Renal cortical epithelial cell (primary cell): ENCODE measurements at regions not wholly inside any gene's neighbourhood (a gene's known extent, or its start where the extent isn't known, plus 50 kb on each side); places are given as distances from the start of the nearest gene placed in this dataset.

Experiments
- DNase-seq: peaks from one replicate; pipeline ENCODE4 v3.0.0-alpha.2; 2011; ENCODE audit warnings: low read depth

DNA sequence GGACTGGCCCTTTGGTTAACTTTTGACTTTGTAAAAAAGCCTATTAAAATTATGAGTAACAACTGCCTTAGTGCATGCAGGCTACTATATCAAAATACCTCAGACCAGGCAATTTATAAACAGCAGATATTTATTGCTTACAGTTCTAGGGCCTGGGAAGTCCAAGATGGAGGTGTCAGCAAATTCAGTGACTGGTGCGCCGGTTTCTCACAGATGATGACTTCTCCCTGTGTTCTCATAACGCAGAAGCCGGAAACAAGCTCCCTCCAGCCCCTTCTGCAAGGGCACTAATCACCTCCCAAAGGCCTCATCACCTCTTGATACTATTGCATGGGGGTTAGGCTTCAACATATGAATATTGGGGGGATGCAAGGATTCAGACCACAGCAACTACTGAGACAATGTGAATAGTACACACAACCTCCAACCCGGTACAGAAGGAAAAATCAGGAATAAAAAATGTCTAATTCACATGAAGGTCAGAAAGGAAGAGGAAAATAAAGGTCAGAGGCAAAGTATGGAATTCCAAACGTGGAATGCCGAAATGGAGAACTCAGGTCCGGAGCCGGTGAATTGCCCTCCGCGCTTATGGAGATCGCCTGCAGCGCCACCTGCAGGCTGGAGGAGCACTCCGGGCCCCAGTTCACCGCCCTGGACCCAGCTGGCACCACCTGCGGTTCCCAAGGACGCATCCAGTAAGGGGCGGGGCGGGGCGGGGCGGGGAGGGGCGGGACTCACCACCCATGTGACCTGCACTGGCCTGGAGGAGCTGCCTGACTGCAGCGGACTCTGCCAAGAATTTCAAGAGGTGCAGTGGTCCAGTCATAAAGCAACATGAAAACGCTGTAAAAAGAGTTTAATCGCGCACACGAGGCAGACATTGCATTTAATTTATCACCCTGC is 203.4 kb downstream of the KIF26A start:
- DNase-seq = no peak

DNA sequence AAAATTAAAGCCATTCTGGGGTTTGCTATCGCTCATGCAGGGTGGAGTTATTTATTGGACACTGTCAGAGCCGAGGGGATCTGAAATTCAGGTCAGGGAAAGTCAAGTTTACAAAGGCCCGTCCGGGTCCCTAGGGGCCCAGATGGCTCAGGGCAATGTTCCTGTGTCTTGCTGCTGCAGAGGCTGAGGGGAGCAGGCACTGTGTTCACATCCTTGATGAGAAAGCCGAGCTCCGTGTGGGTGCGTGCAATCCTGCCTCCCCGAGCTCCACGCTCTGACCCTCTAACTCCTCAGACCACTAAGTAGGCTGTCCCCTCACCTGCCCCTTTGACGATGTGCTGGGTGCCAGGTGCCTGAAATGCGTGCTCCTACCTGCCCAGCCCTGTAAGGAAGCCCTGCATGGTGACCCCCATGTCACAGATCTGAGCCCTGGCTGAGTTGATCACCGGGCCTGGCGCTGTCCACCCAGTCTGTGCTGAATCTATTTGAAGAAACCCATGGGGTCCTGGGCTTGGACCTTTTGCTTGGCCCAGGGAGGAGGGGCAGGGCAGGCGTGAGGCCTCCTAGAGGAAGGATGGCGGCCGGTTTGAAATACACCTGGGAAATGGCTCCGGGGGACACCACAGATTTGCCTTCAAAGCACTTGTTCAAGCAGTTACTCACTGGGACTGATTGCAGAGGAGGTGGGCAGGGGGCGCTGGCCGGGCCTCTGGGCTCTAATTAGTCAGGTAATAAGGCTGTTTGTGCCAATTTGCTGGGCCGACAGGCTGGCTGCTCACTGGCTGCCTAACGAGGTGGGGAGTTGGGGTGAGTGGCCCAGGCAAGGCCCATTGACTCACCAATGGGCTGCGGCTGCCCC is 204.3 kb downstream of the KIF26A start:
- DNase-seq = no peak

DNA sequence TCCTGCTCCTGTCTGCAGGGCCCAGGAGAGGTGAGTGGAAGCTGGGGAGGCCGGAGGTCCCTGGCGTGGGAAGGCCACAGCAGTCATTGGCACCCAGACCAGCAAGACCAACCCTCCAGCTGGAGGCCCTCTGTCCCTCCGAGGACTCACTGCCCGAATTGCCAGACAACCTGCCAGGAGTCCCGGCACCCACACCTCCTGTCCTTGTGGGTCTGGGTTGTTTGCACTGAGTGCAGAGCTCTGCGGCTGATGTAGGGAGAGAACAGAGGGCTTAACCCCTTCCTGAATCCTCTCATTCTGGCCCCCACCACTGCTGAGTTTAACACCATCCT is 204.9 kb downstream of the KIF26A start:
- DNase-seq = no peak

DNA sequence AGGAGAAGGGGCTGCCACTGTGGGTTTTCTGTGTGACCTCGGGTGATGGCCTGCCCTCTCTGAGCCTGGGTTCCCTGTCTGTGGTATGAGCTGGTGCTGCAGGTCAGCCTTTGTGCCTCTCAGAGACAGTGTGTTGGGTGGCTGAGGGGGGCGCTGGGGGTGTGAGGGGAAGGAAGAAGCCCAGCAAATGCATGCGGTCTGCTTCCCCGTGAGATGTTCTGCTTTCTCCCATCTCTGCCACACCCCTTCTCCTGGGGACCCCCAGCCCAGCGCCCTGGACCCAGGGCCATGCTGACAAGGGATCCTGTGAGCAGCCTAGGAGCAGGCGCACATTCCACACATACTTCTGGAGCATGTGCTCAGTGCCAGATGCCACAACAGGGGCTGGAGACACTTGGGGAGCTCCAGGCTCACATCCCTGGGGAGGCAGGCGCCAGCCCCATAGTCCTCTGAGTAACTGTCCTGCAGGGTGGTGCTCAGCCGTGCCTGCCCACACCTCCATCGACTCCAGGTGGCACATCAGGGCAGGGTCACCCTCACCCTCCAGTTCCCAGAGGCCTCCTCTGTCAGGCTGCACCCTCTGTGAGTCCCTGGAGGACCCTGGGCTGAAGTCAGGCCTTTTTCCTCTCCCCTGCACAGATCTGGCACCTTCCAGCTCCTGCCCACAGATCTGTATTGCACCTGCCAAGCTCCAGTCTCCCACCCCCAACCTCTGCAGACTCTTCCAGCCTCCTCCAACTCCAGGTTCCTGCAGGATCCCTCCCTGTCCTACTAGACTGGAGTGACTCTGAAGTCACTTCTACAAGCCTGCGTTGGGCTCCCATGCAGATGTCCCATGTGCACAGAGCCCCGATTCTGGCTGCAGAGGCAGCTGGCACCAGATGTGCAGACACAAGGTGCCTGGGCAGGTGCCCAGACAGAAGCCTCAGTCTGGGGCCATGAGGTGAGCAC is 205.6 kb downstream of the KIF26A start:
- DNase-seq = no peak

DNA sequence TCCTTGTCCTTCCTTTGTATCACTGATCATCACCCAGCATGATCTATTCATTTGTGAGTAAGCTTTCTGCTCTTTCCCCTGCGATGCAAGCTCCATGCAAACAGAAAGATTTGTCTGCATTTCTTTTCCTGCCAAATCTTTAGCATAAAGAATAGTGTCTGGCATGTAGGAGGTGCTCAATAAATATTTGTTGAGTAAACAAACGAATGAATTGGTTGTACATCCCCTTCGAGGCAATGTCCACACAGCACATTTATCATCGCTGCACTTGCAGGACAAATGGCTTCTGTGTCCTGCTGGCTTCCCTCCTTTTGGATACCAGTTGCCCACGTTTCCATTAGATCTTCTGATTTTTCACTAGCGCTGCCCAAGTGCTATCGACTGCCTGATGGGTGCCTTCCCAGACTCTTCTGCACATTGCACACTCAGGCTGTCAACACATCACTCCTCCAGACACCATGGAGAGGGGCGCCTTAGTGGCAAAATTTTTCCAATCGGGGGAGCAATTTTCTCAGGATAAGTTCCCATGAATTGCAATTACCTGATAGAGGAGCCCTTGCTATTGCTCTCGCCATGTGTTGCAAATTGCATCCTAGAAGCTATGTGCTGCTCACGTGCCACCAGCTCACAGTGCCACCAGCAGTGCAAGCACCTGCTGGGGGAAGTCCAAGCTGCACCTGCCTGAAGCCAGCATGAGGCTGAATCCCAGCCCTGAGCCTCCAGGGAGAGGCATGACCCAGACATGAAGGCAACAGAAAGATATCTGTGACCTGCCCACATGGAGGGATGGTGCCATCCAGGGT is 206.6 kb downstream of the KIF26A start:
- DNase-seq = no peak

DNA sequence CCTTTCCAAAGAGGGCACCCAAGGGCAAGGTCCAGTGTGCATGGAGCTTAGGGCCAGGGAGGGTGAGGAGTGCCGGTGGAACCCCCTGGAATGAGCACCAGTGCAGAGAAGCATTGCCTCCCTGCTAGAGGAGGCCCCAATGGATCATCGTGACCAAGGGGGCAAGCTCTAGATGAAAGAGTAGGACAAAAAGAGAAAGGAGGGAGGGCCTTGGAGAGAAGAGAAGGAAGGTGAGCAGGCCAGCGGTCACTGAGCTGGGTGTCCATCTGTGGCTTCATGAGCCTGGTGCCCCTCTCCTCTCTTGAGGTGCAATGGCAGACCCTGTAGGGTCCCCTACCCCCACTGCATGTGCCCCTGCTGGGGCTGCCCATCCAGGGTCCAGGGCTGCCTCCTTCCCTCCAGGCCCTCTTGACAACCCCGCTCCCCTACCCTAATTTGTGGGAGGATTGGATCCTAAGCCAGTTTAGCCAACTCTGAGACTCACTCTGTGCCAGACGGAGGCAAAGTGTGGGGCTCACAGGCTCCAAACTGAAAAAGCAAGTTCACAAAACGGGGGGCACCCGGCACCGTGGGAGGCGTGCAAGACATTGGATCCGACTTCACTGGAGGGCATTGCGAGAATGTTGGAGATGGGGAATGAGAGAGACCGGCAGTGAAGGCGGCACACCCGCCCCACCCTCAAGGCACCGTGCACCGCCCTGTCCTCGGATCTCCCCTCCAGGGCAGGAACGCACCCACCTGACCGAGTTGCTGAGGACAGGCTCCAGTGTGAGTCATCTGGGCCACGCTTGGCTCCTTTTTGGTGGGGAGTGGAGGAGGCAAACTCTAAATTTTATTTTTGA is 207.5 kb downstream of the KIF26A start:
- DNase-seq = no peak

DNA sequence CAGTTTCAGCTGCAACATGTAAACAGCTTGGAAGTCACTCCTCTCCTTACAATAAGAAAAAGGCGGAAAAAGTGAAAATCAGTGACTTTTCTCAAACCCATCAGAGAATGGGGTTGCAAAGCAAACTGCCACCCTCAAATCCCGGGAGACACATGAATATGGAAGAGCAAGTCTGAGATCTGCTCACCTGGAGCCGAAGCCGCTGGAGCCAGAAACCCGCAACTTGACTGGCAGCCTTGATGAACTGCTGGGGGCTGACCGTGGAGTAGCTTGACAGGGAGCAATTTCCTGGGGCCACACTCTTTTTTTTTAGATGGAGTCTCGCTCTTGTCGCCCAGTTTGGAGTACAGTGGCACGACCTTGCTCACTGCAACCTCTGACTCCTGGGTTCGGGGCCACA is 208.2 kb downstream of the KIF26A start:
- DNase-seq = no peak

DNA sequence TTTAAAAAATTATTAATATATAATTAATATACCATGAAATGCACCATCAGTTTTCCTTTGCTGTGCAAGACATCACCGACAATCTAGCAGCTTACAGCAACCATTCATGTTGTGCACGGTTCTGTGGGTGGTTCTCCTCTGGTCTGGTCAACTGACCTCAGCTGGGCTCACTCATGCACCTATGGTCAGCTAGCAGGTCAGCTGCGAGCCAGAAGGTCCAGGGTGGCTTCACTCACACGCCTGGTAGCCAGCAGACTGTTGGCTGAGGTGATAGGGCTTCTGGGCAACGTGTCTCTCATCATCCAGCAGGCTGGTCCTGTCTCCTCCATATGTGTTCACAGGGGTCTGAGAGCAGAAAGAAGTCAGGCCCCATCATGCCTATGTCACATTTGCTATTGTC is 210.4 kb downstream of the KIF26A start:
- DNase-seq = no peak

DNA sequence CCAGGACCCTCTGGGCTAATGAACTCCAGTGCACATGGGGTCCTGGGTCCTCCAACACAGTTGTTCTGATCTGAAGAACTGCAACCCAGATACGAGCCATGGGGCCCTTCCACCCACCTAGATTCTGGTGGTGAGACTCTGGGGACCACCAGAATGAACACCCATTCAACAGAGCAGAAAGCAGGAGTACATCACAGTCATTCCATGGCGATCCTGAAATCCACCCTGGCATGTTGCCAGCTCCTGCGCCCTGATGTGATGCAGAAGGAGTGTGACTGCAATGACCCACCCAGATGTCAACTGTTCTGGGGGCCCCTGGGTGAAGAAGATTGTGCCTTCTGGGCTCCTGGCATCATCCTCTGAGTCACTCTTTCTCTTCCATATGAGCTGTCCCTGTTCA is 211.6 kb downstream of the KIF26A start:
- no peak for DNase-seq

DNA sequence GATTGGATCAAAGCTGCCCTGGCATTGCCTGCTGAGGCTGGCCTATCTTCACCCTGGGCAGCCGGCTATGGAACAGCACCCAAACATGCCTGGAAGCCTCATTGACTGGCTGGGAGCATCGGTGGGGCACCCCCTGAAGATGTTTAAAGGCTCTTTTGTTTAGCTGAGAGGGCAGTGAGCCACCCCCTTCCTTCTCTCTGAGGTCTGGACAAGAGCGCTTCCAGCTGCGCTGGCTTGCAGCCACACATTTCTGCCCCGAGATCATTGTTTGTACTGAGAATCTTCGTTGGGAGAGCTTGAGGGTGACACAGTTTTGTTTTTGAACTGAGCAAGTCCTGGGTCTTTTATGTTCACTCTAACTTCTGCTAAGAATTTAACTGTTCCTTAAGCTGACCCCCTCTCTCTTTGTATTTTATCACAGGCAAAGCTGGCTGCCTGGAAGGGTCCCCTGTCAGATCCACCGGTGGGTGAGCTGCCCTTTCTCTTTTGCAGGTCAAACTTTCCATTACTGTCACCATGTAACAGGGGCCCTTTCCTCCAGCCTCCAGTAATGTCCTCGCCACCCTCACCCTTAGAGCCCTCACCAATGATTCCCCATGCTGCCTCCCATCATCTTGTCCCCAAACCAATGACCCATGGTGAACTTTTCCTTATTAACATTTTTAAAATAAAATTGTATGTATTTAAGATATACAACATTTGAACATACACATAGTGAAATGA is 212.2 kb downstream of the KIF26A start:
- DNase-seq = no peak

DNA sequence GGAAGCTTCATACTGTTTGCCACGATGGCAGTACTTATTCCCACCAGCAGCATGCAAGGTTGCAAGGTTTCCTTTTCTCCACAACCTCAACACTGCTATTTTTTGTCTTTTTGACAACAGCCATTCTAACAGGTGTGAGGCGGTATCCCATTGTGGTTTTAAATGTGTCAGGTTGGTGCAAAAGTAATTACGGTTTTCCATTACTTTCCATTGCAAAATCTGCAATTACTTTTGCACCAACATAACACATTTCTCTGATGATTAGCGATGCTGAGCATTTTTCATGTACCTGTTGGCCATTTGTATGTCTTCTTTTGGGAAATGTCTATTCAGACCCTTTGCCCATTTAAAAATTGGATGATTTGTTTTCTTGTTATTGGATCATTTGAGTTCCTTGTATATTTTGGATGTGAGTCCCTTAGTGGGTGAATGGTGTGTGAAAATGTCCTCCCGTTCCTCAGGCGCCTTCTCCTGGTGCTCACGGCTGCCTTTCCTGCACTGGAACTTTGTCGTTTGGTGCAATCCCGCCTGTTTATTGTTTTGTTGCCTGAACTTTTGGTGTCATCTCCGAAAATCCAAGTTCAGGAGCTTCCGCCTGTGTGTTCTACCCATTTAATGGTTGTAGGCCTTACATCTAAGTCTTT is 213.6 kb downstream of the KIF26A start:
- no peak for DNase-seq

DNA sequence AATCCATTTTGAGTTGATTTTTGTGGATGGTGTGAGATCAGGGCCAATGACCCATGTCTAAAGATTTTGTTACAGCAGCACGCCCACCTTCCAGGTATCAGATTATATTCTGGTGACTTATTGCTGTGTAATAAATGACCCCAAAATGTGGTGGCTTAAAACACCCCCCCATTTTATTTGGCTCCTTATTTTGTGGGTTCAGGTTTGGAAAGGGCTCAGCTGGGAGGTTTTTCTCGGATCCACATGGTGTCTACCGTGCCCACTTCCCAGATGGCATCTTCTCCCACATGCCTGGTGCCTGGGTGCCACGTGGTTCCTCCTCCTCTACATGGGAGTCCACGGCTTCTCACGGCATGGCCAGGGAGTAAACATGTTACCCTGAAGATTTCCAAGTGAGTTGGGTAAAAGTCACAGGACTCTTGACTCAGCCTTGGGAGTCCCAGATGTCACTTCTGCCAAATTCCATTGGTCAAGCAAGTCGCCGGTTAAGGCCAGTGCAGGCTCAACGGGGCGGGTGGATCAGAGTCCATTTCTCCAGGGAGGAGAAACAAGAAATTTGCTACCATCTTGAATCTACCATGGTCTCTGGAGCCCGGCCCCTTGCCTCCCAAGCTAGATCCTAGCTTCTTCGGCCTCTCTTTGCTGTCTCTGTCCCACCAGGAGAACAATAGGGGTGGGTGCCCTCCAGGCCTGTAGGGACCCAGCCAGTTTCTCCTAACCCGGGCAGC is 214.3 kb downstream of the KIF26A start:
- no peak for DNase-seq

DNA sequence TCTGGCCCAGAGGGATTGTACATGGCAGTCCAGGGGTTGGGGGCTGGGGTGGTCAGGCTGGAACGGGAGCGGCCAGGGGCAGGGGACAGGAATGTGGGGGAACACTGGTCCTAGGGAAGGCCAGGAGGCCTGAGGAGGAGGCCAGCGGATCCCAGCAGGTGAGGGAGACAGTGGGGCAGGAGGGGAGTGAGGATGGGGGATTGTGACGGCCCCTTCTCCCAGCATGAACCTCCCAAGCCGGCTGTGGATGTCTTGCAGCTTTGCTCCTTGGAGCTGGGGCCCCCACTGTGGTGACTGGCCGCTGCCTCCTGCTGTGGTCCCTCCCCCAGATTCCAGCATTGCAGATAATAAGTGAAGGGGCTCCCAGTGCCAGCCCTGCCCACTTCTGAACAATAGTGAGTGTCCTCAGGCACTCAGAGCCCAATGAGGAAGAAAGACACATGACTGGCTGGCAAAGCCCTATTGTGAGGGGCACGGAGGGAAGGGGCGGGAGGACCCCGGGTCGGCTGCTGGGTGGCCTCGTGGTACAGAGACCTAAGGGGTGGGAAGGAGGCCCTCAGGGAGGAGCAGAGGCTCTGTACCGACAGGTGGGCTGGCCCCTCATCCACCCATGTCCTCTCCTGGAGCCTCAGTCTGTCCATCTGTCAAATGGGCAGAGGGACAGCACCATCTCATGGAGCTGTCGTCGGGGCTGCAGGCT is 215.0 kb downstream of the KIF26A start:
- no peak for DNase-seq

DNA sequence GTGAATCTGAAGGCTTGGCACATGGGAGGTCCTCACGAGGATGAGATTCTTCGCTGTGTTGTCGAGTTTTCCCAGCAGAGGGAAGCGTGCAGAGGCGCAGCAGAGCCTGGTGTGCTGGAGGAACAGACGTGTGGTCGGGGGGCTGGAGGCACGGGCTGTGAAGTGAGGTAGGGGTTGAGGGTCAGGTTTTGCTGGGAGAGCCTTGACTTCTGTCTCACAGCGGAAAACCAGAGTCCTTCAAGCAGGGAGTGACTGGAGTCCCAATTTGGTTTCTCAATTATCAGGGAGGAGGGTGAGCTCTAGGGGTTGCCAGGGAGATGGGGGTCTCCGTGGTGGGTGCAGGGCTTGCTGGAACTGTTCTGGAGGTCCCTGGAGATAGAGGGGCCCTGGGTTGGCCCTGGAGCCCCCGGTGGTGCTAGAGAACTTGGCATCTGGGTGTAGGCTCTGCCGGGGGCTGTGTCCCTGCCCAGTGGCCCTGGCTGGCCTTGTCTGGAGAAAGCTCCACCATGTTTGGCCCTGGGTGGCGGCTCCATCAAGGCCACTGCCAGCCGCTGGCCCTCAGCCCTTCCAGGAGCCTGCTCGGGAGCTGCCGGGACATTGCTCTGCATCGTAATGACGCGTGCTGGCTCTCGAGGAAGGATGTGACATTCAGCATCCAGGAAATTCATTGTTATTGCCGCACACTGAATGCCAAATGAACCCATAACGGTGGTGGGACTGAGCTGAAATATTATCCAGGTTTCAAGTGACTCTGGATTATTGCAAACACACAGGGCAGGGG is 215.7 kb downstream of the KIF26A start:
- DNase-seq = no peak

DNA sequence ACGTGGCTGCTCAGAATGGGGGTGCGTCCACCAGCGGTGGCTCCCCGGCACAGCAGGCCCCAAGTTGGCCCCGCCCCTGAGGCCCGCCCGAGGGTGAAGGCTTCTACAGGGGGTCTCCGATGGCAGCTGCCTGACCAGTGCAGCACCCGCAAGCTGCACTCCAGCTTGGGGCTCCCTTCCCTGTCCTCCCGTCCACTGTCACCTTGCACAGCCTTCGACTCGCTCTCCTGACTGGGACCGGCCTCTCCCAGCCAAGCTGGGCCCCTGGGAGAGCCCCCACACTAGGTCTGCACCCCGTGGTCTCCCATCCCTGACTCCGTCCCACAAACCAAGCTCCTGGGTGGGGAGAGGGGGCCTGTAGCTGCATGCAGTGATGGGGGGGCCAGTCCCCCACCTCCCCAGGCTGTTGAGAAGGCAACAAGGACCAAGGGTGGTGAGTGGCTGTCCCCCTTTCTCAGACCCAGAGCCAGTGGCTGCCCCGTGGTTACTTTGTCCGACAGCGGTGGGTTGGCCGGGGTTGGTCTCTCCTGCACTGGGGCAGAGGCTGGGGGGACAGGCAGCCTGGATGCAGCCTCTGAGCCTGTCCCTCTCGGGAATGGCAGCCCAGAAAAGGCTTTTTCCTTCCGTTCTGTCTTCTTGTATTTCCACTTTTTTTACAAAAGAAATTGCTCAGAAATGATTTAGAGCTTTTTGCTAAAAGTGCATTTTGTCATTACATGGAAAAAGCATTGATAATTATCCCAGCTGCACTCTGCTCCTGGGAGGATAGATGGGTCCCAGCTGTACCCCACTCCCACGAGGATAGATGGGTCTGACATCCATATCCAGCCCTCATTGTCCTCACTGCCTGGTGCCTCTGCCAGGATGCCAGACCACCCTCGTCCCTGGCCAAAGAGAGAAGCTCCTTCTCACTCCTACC is 217.0 kb downstream of the KIF26A start:
- DNase-seq = no peak
